Activated B cell treated with CpG ODN at 0.5 μM for 24 hours (primary cell): ENCODE measurements at regions not wholly inside any gene's neighbourhood (a gene's known extent, or its start where the extent isn't known, plus 50 kb on each side); places are given as distances from the start of the nearest gene placed in this dataset.

Experiments
- ATAC-seq: fragments of 200-7000 bp; cut with Tn5 transposase; one replicate; pipeline ENCODE4 v1.10.0; 2021; ENCODE audit warnings: low read depth, mild to moderate bottlenecking, moderate library complexity
- CTCF ChIA-PET: fragments of 350-600 bp; sonication (Branson Sonifier 250); formaldehyde crosslinking; loops from one replicate; lab custom pipeline; 2021; ENCODE audit warnings: antibody characterized with exemption; lab: Charles Lee
- POLR2A ChIA-PET: fragments of 350-600 bp; sonication (Branson Sonifier 250); formaldehyde crosslinking; loops from one replicate; lab custom pipeline; 2021; ENCODE audit warnings: antibody characterized with exemption; lab: Charles Lee
- DNase-seq: peaks from one replicate; pipeline ENCODE4 v3.0.0; 2022
- H3K27ac Mint-ChIP-seq: one replicate; pipeline ENCODE4 v1.8.0; 2020; ENCODE audit warnings: mixed read lengths
- H3K27me3 Mint-ChIP-seq: one replicate; pipeline ENCODE4 v1.8.0; 2021; ENCODE audit warnings: mixed read lengths
- H3K36me3 Mint-ChIP-seq: one replicate; pipeline ENCODE4 v1.8.0; 2021; ENCODE audit warnings: low read depth, mixed read lengths
- H3K4me1 Mint-ChIP-seq: one replicate; pipeline ENCODE4 v1.8.0; 2021; ENCODE audit warnings: mixed read lengths
- H3K4me3 Mint-ChIP-seq: one replicate; pipeline ENCODE4 v1.8.0; 2020; ENCODE audit warnings: mild to moderate bottlenecking, mixed read lengths
- H3K9me3 Mint-ChIP-seq: one replicate; pipeline ENCODE4 v1.8.0; 2020; ENCODE audit warnings: mixed read lengths
- intact Hi-C: fragments of 100-400 bp; cut with micrococcal nuclease; formaldehyde crosslinking; loops from one replicate; pipeline ENCODE4 v1.15.1; 2024
- TF ChIP-seq, protein P1 (sequence below): fragments of 200-600 bp; IDR thresholded peaks from one replicate; pipeline ENCODE4 v1.8.0; 2022; ENCODE audit warnings: antibody characterized with exemption, mild to moderate bottlenecking

DNA sequence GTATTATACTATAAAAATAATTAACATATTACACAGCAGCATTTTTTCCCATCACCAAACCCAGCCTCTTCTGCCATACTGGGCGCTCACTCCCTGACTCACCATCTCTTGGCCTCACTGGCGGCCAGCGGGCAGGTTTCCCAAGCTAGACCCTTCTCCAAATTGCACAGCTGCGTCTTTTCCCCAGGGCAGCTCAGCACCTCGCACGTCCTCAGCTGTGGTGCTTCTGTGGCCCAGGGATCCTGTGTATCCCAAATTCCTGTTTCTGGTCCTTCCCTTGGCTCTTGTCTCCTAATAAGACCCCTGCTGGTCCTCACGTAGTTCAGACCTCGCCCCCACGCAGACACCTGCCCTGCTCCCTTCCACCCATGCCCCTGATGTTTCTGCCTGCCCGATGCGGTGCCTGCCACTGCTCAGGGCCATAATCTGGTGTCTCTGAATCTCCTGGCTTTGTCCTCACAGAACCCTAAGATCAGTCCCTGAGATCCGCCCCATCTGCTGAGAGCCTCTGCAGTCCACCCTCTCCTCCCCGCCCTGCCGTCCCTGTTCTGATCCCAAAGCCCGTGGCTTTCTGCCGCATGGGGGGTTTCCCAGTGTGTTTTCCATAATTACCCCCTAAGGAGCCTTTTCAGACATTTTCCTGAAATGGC lies 290.1 kb downstream of the TCERG1L start:
- ATAC-seq (no peak), DNase-seq (no peak)
- intact Hi-C loops = no loop called here
- no peaks in the 10 kb centered on the region for H3K9me3 Mint-ChIP-seq
- no peaks in the 10 kb centered on the region for H3K27me3 Mint-ChIP-seq
- ChIA-PET POLR2A (no interaction called here), CTCF (no interaction called here)
- H3K36me3 Mint-ChIP-seq = no peaks in the 10 kb centered on the region
- H3K4me3 Mint-ChIP-seq = no peak overlapping the region
- no peak overlapping the region for H3K27ac Mint-ChIP-seq
- no peaks in the 10 kb centered on the region for H3K4me1 Mint-ChIP-seq
- TF ChIP-seq, protein P1, sequence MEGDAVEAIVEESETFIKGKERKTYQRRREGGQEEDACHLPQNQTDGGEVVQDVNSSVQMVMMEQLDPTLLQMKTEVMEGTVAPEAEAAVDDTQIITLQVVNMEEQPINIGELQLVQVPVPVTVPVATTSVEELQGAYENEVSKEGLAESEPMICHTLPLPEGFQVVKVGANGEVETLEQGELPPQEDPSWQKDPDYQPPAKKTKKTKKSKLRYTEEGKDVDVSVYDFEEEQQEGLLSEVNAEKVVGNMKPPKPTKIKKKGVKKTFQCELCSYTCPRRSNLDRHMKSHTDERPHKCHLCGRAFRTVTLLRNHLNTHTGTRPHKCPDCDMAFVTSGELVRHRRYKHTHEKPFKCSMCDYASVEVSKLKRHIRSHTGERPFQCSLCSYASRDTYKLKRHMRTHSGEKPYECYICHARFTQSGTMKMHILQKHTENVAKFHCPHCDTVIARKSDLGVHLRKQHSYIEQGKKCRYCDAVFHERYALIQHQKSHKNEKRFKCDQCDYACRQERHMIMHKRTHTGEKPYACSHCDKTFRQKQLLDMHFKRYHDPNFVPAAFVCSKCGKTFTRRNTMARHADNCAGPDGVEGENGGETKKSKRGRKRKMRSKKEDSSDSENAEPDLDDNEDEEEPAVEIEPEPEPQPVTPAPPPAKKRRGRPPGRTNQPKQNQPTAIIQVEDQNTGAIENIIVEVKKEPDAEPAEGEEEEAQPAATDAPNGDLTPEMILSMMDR = no peak

DNA sequence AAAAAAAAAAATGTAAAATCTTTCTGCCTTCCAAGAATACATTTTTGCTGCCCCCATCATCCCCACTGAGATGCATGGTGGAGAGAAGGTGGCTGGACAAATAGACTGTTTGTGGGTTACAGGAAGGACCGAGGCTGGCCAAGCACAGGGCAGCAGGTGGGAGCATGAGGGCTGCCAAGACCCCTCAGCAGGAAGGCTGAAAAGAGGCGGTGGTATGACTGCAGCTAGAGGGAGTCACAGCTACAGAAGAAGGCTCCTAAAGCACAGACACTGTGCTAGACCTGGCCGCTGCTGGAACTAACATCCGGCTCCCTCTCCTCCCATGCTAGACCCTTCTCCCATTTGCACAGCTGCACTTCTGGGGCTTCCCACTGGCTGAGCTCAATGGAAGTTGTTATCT lies 289.6 kb downstream of the TCERG1L start:
- intact Hi-C loops = no loop called here
- no peak overlapping the region for H3K4me3 Mint-ChIP-seq
- POLR2A ChIA-PET = no interaction called here

DNA sequence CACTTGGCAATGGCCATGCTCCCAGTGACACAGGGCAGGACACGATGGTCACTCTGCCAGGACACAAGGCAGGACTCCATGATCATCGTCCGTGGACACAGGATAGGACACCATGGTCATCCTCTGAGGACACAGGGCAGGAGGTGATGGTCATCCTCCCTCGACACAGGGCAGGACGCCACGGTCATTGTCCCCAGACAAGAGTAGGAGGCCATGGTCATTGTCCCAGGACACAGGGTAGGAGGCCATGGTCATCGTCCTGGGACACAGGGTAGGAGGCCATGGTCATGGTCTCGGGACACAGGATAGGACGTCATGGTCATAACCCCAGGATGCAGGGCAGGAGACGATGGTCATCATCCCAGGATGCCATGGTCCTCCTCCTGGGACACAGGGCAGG lies 289.2 kb downstream of the TCERG1L start:
- TF ChIP-seq, protein P1 = no peak
- Mint-ChIP-seq H3K27me3 (no peaks in the 10 kb centered on the region), H3K27ac (no peak overlapping the region), H3K36me3 (no peaks in the 10 kb centered on the region), H3K9me3 (no peaks in the 10 kb centered on the region), H3K4me3 (no peak overlapping the region), H3K4me1 (no peaks in the 10 kb centered on the region)
- ChIA-PET POLR2A (no interaction called here), CTCF (no interaction called here)
- no peak for ATAC-seq
- no peak for DNase-seq
- intact Hi-C loops = no loop called here

More for the DNA sequence above, 289.6 kb downstream of the TCERG1L start:
- CTCF ChIA-PET = no interaction called here
- ATAC-seq = no peak
- Mint-ChIP-seq H3K9me3 (no peaks in the 10 kb centered on the region), H3K27me3 (no peaks in the 10 kb centered on the region), H3K4me1 (no peaks in the 10 kb centered on the region), H3K36me3 (no peaks in the 10 kb centered on the region), H3K27ac (no peak overlapping the region)
- no peak for DNase-seq
- TF ChIP-seq, protein P1 = no peak

DNA sequence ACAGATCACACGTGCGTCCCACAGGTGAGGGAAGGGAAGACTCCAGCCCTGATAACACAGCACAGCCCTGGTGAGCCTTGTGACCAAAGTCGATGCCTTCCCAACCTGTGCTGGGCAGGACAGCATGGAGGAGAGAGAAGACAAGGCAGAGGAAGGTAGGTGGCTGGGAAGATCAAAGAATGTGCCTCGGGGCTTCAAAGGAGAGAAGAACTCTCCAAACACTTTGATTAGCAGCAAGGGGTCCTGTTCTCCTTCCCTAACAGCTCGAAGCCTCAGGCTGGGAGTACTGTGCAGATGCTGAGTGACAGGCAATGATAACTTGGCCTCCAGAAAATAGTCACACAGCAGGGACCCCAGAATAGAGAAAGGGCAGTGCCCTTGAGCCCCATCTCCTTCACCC lies 288.5 kb downstream of the TCERG1L start:
- no peak overlapping the region for H3K4me3 Mint-ChIP-seq
- intact Hi-C loops = no loop called here
- H3K27me3 Mint-ChIP-seq = no peaks in the 10 kb centered on the region
- ATAC-seq (no peak), DNase-seq (no peak)
- H3K36me3 Mint-ChIP-seq = no peaks in the 10 kb centered on the region
- no peak overlapping the region for H3K27ac Mint-ChIP-seq
- CTCF ChIA-PET = no interaction called here
- no peaks in the 10 kb centered on the region for H3K9me3 Mint-ChIP-seq
- TF ChIP-seq, protein P1 = no peak
- POLR2A ChIA-PET = no interaction called here
- H3K4me1 Mint-ChIP-seq = no peaks in the 10 kb centered on the region

DNA sequence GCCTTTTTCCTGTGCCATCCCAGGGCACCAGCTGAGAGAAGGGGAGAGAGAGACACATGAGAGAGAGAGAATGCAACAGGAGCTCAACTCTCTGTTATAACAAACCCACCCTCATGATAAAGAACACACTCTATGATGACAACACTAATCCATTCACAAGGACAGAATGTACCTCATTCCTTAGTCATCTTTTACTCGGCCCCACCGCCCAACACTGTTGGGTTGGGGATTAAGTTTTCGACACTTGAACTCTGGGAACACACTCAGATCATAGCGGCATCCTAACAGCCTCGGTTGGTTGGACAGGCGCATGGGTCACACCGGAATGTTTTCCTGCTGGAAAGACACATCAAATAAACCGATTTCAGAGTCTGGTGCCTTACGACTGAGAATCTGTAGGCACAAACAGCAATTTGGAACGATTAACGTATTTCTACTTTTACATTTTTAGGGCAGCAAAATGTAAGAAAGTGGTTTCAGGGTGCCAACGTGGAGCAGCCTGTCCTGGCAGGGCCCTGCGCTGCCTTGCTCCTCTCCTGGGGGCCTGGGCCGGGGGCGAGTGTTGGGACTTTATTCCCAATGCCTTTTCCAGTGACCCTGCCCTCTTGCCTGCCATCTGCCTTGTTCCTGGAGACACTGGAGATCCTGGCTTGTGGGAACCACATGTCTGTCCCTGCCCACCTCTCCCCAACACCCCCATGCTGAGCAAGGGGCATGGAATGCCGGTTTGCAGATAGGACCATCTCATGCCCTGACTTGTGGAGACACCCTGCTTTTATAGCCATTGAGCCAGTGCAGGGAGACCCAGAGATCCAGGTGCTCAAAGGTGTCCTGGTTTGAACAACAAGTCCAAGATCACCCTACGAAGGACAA lies 287.0 kb downstream of the TCERG1L start:
- intact Hi-C loops = no loop called here
- H3K9me3 Mint-ChIP-seq = no peaks in the 10 kb centered on the region
- POLR2A ChIA-PET = no interaction called here
- no peak overlapping the region for H3K27ac Mint-ChIP-seq
- H3K27me3 Mint-ChIP-seq = no peaks in the 10 kb centered on the region
- CTCF ChIA-PET = no interaction called here
- TF ChIP-seq, protein P1 = no peak
- no peaks in the 10 kb centered on the region for H3K4me1 Mint-ChIP-seq
- ATAC-seq (no peak), DNase-seq (no peak)
- no peak overlapping the region for H3K4me3 Mint-ChIP-seq
- no peaks in the 10 kb centered on the region for H3K36me3 Mint-ChIP-seq
